GM23338 (cell line): ENCODE measurements at regions not wholly inside any gene's neighbourhood (a gene's known extent, or its start where the extent isn't known, plus 50 kb on each side); places are given as distances from the start of the nearest gene placed in this dataset.

Experiments
- ATAC-seq: fragments of 200-7000 bp; cut with Tn5 transposase; 3 replicates; pipeline ENCODE4 v1.9.1; 2020
- DNase-seq: peaks from one replicate; pipeline ENCODE4 v3.0.0-alpha.2; 2015; ENCODE audit warnings: low spot score
- H2AFZ ChIP-seq: fragments of 200-600 bp; sonication (generic); 2 replicates; pipeline ENCODE4 v1.8.0; 2016; ENCODE audit warnings: antibody characterized with exemption, mild to moderate bottlenecking, moderate library complexity
- H3F3A ChIP-seq: fragments of 200-600 bp; sonication (generic); replicated peaks from 2 replicates; pipeline ENCODE4 v1.8.0; 2017; ENCODE audit warnings: antibody characterized with exemption, mixed run types, low read depth
- H3K27ac ChIP-seq: fragments of 200-600 bp; sonication (generic); 2 replicates; pipeline ENCODE4 v1.6.1; 2016; ENCODE audit warnings: low read depth
- H3K27me3 ChIP-seq: fragments of 200-600 bp; sonication (generic); 2 replicates; pipeline ENCODE4 v1.8.0; 2016; ENCODE audit warnings: mild to moderate bottlenecking, mixed run types, moderate library complexity; ENCODE audit not compliant: insufficient read depth
- H3K36me3 ChIP-seq: fragments of 200-600 bp; sonication (generic); 2 replicates; pipeline ENCODE4 v1.8.0; 2016; ENCODE audit warnings: mild to moderate bottlenecking; ENCODE audit not compliant: insufficient read depth
- H3K4me1 ChIP-seq: fragments of 200-600 bp; sonication (generic); 2 replicates; pipeline ENCODE4 v1.8.0; 2016; ENCODE audit warnings: mild to moderate bottlenecking, moderate library complexity; ENCODE audit not compliant: insufficient read depth
- H3K4me2 ChIP-seq: fragments of 200-600 bp; sonication (generic); 2 replicates; pipeline ENCODE4 v1.7.1; 2017; ENCODE audit warnings: mixed run types
- H3K4me3 ChIP-seq: fragments of 200-600 bp; sonication (generic); 2 replicates; pipeline ENCODE4 v1.6.1; 2016; ENCODE audit warnings: mixed run types
- H3K79me2 ChIP-seq: fragments of 200-600 bp; sonication (generic); replicated peaks from 2 replicates; pipeline ENCODE4 v1.8.0; 2017; ENCODE audit warnings: mild to moderate bottlenecking; ENCODE audit not compliant: insufficient read depth
- H3K9me2 ChIP-seq: fragments of 200-600 bp; sonication (generic); 2 replicates; pipeline ENCODE4 v1.8.0; 2017; ENCODE audit not compliant: insufficient read depth
- H4K20me1 ChIP-seq: fragments of 200-600 bp; sonication (generic); replicated peaks from 2 replicates; pipeline ENCODE4 v1.8.0; 2017; ENCODE audit warnings: mild to moderate bottlenecking; ENCODE audit not compliant: insufficient read depth
- H3K27ac Mint-ChIP-seq: 2 replicates; pipeline ENCODE4 v1.8.0; 2020; ENCODE audit warnings: inconsistent platforms, mild to moderate bottlenecking, moderate library complexity, mixed read lengths
- H3K27me3 Mint-ChIP-seq: 3 replicates; pipeline ENCODE4 v1.8.0; 2022; ENCODE audit warnings: low read depth, mild to moderate bottlenecking, moderate library complexity, mixed read lengths, inconsistent platforms; ENCODE audit not compliant: insufficient read depth, poor library complexity
- H3K36me3 Mint-ChIP-seq: 3 replicates; pipeline ENCODE4 v1.8.0; 2021; ENCODE audit warnings: low read depth, mild to moderate bottlenecking, inconsistent platforms, moderate library complexity, mixed read lengths
- H3K4me1 Mint-ChIP-seq: 3 replicates; pipeline ENCODE4 v1.8.0; 2020; ENCODE audit warnings: mild to moderate bottlenecking, inconsistent platforms, mixed read lengths
- H3K4me3 Mint-ChIP-seq: 3 replicates; pipeline ENCODE4 v1.8.0; 2021; ENCODE audit warnings: moderate library complexity, mild to moderate bottlenecking, inconsistent platforms, mixed read lengths
- H3K9me3 Mint-ChIP-seq: 3 replicates; pipeline ENCODE4 v1.8.0; 2020; ENCODE audit warnings: moderate library complexity, mild to moderate bottlenecking, inconsistent platforms, mixed read lengths
- CREB1 ChIP-seq: fragments of 250-450 bp; sonication (Bioruptor Pico); IDR thresholded peaks from 2 replicates; pipeline ENCODE4 v1.5.0; 2020; ENCODE audit warnings: low read depth, mild to moderate bottlenecking, moderate library complexity
- CTCF ChIP-seq, 2 experiments: fragments of 200-600 bp in 1 of 2; sonication (generic) in 1 of 2; conservative IDR thresholded peaks; 2 replicates each; pipeline versions ENCODE4 v1.5.1 to v1.6.1; 2016 to 2017; ENCODE audit warnings: antibody characterized with exemption in 2 of 2, low read depth in 2 of 2, mild to moderate bottlenecking in 2 of 2, moderate library complexity in 1 of 2
- ETS1 ChIP-seq: IDR thresholded peaks from 2 replicates; pipeline ENCODE4 v1.6.1; 2016; ENCODE audit warnings: antibody characterized with exemption
- EZH2 ChIP-seq: fragments of 200-600 bp; sonication (generic); IDR thresholded peaks from one replicate; pipeline ENCODE4 v1.8.0; 2017; ENCODE audit warnings: antibody characterized with exemption, mild to moderate bottlenecking, low read depth; ENCODE audit not compliant: unreplicated experiment
- EZH2phosphoT487 ChIP-seq: fragments of 200-600 bp; sonication (generic); IDR thresholded peaks from one replicate; pipeline ENCODE4 v1.8.1; 2018; ENCODE audit warnings: antibody characterized with exemption; ENCODE audit not compliant: unreplicated experiment
- JUNB ChIP-seq: IDR thresholded peaks from one replicate; pipeline ENCODE4 v1.6.1; 2016; ENCODE audit warnings: antibody characterized with exemption; ENCODE audit not compliant: unreplicated experiment
- NANOG ChIP-seq: IDR thresholded peaks from 2 replicates; pipeline ENCODE4 v1.6.1; 2016; ENCODE audit warnings: antibody characterized with exemption, borderline replicate concordance
- POLR2AphosphoS5 ChIP-seq: IDR thresholded peaks from 2 replicates; pipeline ENCODE4 v1.6.1; 2016; ENCODE audit warnings: antibody characterized with exemption, low read depth
- REST ChIP-seq: IDR thresholded peaks from one replicate; pipeline ENCODE4 v1.6.1; 2018; ENCODE audit warnings: antibody characterized with exemption; ENCODE audit not compliant: unreplicated experiment
- STAT1 ChIP-seq: IDR thresholded peaks from one replicate; pipeline ENCODE4 v1.6.1; 2016; ENCODE audit warnings: antibody characterized with exemption; ENCODE audit not compliant: unreplicated experiment
- ZNF114 ChIP-seq: fragments of 250-450 bp; sonication (Bioruptor Pico); IDR thresholded peaks from 2 replicates; pipeline ENCODE4 v1.5.0; 2020; ENCODE audit warnings: mild to moderate bottlenecking, moderate library complexity
- ZNF331 ChIP-seq: fragments of 250-450 bp; sonication (Bioruptor Pico); IDR thresholded peaks from 2 replicates; pipeline ENCODE4 v1.5.0; 2020; ENCODE audit warnings: low read depth, mild to moderate bottlenecking, moderate library complexity
- ZNF462 ChIP-seq: fragments of 250-450 bp; sonication (Bioruptor Pico); IDR thresholded peaks from 2 replicates; pipeline ENCODE4 v1.5.0; 2020; ENCODE audit warnings: mild to moderate bottlenecking, moderate library complexity

- Histone ChIP-seq H3K27me3 (no peaks in the 10 kb centered on the region), H3K9me2 (no peaks in the 10 kb centered on the region), H2AFZ (no peak overlapping the region), H4K20me1 (no peaks in the 10 kb centered on the region), H3K4me2 (no peak overlapping the region), H3F3A (no peaks in the 10 kb centered on the region), H3K36me3 (no peaks in the 10 kb centered on the region), H3K79me2 (no peaks in the 10 kb centered on the region), H3K27ac (no peak overlapping the region), H3K4me3 (no peak overlapping the region), H3K4me1 (no peaks in the 10 kb centered on the region)
- TF ChIP-seq CREB1, result no peak
- no peak for TF ChIP-seq REST
- no peak for TF ChIP-seq JUNB
- no peak for TF ChIP-seq POLR2AphosphoS5
- TF ChIP-seq ETS1, result no peak
- TF ChIP-seq ZNF331, result no peak
- no peak for TF ChIP-seq ZNF114
- no peak for TF ChIP-seq CTCF (conservative IDR thresholded peaks at IDR 0.05; ENCODE audit: low read depth in 2 of 2)
- TF ChIP-seq EZH2, result no peak
- TF ChIP-seq STAT1, result no peak
- no peak for TF ChIP-seq NANOG
- no peak for TF ChIP-seq ZNF462 (CRISPR knock-in tag)
- no peak for TF ChIP-seq EZH2phosphoT487
- peaks cover 10% of the 10 kb centered on the region for H3K4me1 Mint-ChIP-seq
- DNase-seq (no peak), ATAC-seq (no peak)
- no peak overlapping the region for H3K27ac Mint-ChIP-seq
- H3K9me3 Mint-ChIP-seq, result peaks cover 21% of the 10 kb centered on the region
- no peak overlapping the region for H3K4me3 Mint-ChIP-seq
- H3K27me3 Mint-ChIP-seq, result no peaks in the 10 kb centered on the region
- peaks cover 12% of the 10 kb centered on the region for H3K36me3 Mint-ChIP-seq
Measured at GRCh38 chr12:46535376-46535775, 162.8 kb upstream of the SLC38A2 start.
